ENCODE measurements at regions not wholly inside any gene's neighbourhood (a gene's known extent, or its start where the extent isn't known, plus 50 kb on each side); places are given as distances from the start of the nearest gene placed in this dataset.

GRCh38 chr13:77969299-77969698 lies 50.7 kb upstream of the EDNRB start:
- TF ChIP-seq EZH2phosphoT487 (IDR thresholded peaks at IDR 0.05; ENCODE audit: borderline replicate concordance, low read length) (no peak), CTCF (IDR thresholded peaks at IDR 0.05; ENCODE audit: low read depth, low read length, poor library complexity, severe bottlenecking) (no peak)
- Histone ChIP-seq H3K79me2 (ENCODE audit: control insufficient read depth, low read length) (no peaks in the 10 kb centered on the region), H3K27ac (ENCODE audit: low read depth, low read length) (no peak overlapping the region)

More at GRCh38 chr13:77969299-77969698, 50.7 kb upstream of the EDNRB start:
- Histone ChIP-seq H3K4me2 (ENCODE audit: low read length) (no peak overlapping the region), H3K36me3 (ENCODE audit: control insufficient read depth, low read length) (no peaks in the 10 kb centered on the region), H3K4me1 (ENCODE audit: control insufficient read depth, low read length) (no peaks in the 10 kb centered on the region), H4K20me1 (ENCODE audit: control insufficient read depth, insufficient read depth, low read depth, low read length) (no peaks in the 10 kb centered on the region), H3K9me3 (ENCODE audit: control insufficient read depth, insufficient read depth, low read length) (no peaks in the 10 kb centered on the region), H3F3A (ENCODE audit: control insufficient read depth, insufficient read depth) (no peaks in the 10 kb centered on the region), H3K9me2 (replicated peaks; ENCODE audit: control insufficient read depth, low read length) (no peaks in the 10 kb centered on the region), H3K4me3 (ENCODE audit: low read length) (no peak overlapping the region), H3K27me3 (ENCODE audit: control insufficient read depth, low read length) (no peaks in the 10 kb centered on the region)

All from DOHH2 (cell line).